ENCODE measurements at regions not wholly inside any gene's neighbourhood (a gene's known extent, or its start where the extent isn't known, plus 50 kb on each side); places are given as distances from the start of the nearest gene placed in this dataset.
"Not testable (repeated sequence)": the region's sequence is repeated elsewhere in the genome, so short reads cannot be mapped to it uniquely, and the experiment has no call there.

DNA sequence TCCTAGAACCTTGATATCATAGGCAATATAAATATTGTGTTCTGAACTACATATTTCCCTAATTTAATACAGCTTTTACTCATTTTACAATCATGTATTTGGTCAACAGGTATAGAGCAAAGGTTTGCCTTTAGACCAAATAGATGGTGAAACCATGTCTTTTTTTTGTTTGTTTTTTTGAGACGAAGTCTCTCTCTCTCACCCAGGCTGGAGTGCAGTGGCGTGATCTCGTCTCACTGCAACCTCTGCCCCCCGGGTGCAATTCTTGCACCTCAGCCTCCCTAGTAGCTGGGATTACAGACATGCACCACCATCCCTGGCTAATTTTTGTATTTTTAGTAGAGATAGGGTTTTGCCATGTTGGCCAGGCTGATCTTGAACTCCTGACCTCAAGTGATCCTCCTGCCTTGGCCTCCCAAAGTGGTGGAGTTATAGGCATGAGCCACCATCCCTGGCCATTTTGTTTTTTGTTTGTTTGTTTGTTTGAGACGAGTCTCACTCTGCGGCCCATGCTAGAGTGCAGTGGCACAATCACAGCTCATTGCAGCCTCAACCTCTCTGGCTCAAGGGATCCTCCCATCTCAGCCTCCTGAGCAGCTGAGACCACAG, 243.7 kb upstream of the FOXN3 start:
- DNase-seq (ENCODE audit: low read depth, low spot score): not testable (repeated sequence)

DNA sequence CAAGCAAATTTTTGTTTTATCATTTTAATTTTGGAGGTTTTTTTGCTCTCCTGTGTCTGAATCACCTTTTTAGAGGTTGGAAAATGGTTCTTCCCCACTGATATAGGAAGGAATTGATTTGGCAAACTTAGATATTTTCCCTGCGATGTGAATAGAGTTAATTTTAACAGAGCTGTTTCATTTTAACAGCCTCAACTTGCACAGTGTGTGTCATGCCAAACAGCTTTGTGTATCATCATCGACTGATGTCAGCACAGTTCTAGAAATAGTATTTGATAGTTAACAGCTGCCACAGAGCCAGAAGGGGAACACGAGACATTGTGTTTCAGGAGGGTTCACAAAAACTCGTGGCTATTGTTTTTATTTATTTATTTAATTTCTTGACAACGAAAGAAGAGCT, 243.1 kb upstream of the FOXN3 start:
- DNase-seq (ENCODE audit: low read depth, low spot score): no peak

DNA sequence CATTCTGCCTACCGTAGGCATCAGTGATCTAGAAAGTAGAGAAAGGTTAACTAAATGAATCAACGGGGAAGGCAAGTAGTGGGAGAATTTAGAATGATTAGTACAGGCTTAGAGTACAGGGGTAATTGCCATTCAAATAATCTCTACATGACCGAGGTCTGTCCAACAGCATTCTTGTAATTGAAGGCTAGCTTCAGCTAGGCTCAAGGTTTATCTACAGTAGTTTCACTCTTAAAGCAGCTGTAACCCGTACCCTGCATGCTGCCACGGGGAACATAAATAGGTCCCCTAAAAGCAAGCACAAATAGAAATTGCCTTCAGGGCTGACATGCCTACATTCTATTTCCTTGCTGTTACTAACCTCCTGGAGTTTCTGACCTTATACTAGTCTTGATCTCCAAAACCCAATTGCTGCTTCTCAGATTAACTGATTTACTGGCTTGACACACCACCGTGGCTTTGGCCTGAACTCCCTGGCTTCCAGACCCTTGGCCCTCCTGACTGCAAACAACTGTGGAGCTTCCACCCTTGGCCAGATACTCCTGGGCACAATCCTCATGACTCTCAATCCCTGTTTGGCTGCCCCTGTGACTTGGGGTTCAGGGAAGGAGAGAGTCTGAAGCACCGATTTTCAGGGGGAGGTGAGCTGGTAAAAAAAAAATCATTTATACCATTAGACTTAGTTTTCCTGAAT, 242.1 kb upstream of the FOXN3 start:
- no peak for DNase-seq (ENCODE audit: low read depth, low spot score)

DNA sequence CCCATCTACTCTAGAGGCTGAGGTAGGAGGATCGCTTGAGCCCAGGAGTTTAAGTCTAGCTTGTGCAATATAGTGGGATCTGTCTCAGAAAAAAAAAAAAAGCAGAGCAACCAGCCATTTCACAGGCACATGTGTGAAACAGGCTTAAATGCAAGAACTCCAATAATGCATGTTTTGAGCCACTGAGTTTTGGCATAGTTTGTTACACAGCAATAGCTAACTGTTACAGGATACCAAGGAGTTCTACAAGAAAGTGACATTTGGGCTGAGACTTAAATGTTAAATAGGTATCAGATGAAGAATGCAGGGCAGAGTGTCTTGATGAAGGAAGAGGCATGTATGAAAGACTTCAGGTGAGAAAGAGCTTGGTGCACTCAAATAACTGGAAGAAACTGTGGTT, 240.0 kb upstream of the FOXN3 start:
- DNase-seq (ENCODE audit: low read depth, low spot score): no peak

DNA sequence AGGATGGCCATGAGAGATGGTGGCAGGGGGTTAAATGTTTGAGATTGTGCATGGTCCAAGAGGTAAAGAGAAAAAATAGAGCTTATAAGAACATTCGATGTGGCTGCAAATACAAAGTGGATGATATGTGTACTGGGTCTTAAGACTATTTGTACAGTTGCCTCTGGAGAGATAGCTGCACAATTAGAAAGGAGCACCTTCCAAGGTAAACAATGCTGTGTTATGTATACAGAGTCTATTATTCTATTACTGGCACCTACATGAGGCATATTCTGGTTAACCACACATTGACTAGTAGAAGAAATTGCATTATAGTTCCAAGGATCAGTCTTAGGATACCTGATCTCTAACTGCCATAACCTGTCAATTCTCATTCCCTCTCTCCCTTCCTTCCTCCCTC, 238.0 kb upstream of the FOXN3 start:
- DNase-seq (ENCODE audit: low read depth, low spot score): no peak

DNA sequence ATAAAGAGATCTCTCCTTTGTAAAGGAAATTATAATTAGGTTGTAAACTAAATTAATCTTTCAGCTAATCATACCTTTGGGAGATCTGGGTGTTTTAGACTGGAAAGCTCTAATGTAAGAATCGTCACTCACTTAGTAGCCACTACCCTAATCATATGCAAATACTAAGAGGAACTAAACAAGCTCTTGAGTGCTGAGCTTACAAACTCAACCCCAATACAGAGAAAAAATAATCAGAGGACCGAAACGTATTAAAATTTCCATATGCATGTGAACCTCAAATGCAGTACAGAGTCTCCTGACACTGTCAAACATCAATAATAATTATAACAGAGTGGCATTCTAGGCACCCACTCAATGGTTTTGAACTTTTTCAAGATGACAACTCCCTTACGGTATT, 235.3 kb upstream of the FOXN3 start:
- no peak for DNase-seq (ENCODE audit: low read depth, low spot score)

DNA sequence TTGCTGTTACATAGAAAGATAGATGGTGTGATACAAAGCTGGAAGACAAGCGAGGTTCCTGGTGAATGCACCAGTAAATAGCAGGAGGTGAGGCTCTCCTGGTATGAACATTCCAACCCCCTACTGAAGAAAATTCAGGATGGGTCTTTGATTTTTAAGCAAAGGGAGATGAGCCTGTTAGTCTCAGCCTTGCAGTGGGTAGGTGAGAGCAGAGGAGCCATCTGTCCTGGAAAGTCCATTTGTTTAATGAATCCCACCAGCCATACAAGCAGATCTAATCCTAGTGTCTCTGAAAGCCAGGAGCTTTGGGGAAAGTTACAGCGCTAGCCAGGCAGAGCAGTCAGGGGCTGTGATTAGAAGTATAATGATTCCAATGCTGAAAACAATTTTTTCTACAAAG, 234.8 kb upstream of the FOXN3 start:
- no peak for DNase-seq (ENCODE audit: low read depth, low spot score)

DNA sequence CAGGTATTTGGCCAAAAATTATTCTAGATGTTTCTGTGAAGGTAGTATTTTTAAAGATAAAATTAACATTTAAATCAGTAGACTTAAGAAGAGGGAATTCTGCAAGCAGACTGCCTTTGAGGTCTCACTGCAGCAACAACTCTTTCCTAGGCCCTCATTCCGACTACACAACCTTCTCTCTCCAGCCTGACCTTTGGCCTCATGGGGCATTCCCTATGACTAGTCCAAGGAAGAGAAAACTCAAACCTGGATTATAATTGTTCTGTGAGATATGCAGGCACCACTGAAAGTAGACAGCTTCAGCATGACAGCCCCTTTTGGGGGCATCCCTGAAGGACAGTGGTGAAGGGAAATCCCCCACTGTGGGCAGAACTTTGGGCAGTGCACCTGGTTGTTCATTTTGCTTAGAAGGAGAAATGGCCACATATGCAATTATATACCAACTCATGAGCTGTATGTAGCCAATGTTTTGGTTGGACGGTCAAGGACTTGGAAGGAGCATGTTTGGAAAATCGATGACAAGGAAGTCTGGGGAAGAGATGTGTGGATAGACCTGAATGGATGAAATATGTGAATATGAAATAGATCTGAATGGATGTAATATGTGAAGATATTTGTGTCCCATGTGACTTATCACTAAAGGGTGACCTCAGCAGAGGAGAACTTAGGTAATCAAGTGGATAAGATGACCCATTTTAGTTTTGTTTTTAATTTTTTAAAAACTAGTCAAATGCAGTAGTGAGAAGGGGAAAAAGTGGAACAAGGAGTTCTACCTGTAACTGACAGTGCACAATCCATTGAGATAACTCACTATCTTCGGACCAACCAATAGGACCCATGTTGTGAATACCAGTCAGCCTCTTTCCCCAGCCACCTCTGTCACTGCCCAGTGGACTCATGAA, 233.3 kb upstream of the FOXN3 start:
- no peak for DNase-seq (ENCODE audit: low read depth, low spot score)

DNA sequence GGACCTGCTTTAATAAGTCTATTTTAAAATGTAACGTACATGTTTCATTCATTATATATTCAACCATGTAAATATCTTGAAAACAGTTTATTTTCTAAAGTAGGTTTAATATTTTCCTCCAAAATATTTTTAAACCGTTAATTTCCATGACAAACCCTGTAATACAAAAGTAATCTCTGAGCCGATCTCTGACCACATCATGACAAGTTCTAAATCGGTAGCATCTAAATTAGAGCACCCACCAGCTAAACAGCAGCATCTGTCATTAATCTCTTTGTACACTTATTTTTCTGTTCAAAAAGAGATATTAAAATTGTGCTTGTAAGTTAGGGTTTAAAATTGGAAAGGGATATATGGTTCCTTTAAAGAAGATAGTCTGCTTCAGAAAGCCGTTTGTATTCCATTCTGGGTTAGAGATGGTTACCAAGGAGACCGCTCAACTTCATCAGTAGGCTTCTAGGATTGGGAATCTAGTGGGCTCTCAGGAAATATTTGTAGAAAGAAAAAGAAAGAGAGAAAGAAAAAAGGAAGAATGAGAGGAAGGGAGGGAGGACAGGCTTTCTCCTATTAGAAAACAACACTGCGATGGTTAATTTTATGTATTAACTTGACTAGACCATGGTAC, 232.5 kb upstream of the FOXN3 start:
- DNase-seq (ENCODE audit: low read depth, low spot score): no peak

DNA sequence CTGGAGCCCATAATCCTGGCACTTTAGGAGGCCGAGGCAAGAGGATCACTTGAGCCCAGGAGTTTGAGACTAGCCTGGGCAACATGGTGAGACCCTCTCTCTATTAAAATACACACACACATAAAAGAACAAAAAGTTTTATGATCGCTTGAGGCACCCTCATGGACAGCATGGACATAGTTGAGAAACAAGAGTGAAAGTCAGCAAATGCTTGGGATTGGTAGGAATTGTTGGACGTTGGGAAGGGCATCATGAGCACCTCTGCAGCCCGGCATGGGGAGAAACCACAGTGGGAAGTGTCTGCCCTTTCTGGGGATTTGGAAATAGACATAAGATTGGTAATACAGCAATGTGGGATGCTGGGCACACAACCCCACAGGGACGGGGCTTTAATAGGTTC, 231.9 kb upstream of the FOXN3 start:
- no peak for DNase-seq (ENCODE audit: low read depth, low spot score)

DNA sequence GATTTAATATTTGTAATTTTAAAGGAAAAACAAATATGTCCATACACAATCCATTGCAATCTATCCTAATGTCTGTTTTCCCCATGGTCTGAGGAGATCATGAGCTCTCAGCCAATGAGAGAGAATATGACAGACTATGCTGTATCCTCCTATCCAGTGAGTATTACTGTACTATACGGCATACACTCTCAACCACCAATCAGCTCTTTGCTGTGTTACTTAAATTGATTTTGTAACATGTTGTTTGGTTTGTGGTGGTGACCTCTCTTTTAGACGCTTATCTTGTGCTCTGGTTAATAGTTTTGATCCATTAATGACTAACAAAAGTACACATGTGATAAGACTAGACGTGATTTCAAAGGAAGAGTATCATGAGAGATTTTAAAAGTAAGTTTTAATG, 231.5 kb upstream of the FOXN3 start:
- no peak for DNase-seq (ENCODE audit: low read depth, low spot score)

DNA sequence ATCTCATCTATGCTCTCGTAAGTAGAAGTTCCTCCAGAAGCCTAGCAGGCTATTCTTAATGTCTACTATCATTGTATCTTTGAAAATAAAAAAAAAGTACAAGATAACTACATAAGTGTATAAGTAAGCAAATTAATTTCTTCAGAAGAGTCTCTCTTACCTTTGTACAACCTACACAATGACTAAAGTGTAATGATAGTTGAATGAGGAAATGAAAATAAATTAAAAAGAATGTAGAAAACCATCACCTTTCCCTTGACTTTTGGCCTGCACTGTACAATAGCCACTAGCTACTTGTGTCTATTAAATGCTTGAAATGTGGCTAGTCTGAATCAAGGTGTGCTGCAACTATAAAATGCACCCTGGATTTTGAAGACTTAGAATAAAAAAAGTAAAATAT, 229.9 kb upstream of the FOXN3 start:
- no peak for DNase-seq (ENCODE audit: low read depth, low spot score)

DNA sequence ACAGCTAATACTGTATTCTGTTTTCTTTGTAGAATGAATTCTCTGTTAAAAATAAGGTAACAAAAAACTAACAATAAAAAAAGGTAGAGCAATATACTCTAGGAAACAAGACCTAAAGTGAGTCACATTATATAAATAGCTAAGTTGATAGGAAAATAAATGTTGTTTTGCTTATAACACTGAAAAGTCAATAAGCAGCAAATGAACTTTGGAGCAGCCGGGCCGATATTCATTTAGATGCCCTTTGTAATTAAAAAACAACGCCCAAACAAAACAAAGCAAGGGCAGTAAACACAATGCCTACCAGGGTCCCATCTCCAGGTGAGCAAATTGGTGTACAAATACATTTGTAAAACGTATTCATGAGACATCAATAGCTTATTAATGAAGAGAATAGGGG, 227.6 kb upstream of the FOXN3 start:
- DNase-seq (ENCODE audit: low read depth, low spot score): no peak

DNA sequence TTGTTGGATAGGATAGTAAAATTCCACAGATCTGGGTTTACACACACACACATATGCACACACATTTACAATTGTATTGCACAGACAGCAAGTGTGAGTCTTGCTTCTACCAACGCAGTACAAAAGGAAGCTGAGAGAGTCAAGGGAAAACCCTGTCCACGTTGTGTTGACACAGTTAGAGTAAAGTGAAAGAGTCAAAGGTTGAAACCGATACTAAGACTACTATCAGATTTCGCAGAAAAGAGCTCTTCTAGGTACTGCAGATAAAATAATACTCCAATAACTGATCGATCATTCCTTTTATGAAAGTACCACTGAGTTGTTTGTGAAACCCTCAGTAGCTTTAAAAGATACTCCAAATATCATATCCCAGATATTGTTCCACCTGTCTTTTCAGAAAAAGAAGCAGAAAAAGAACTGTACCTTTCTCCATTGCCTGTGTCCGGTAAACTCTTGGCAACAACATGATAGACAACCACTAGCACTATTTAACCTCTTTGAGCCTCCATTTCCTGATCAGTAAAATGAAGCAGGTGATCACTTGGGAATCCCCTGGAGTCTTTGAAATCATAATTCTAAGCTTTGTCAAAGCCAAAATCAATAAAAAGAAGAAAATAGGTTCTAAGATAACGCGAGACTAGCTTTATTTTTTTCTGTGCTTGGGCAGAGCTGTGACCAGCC, 224.6 kb upstream of the FOXN3 start:
- no peak for DNase-seq (ENCODE audit: low read depth, low spot score)

DNA sequence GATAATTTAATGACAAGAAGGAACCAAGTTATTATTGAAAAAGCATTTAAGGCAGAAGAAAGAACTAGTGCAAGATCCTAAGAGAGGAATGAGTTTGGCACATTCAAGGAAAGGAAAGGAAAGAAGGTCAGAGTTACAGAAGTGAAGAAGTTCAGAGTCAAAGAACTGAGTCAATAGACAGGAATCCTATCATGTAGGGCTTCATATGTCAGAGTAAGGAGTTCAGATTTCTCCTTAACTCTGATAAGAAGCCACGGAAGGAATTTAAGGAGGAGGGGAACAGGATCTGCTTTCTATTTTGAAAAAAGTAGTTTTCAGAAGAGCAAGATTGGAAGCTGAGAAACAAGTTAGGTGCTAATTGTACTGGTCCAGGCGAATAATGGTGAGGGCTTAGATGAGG, 223.1 kb upstream of the FOXN3 start:
- DNase-seq (ENCODE audit: low read depth, low spot score): no peak

DNA sequence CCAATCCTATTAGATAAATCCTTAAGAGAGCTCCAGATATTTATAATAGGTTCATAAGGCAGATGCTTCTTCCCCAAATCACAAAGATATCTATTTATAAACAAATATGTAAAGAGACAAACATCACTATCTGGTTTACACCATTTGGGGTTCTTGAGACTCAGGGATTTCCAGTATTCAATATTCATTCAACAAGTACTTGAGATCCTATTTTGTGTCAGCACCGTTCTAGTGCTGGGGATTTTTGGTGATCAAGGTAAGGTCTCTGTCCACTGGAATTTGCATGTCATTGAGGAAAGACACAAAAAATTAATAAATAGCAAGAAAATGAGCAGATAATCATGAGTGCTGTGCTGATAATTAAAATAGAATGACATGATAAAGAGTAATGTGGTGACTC, 222.7 kb upstream of the FOXN3 start:
- no peak for DNase-seq (ENCODE audit: low read depth, low spot score)

DNA sequence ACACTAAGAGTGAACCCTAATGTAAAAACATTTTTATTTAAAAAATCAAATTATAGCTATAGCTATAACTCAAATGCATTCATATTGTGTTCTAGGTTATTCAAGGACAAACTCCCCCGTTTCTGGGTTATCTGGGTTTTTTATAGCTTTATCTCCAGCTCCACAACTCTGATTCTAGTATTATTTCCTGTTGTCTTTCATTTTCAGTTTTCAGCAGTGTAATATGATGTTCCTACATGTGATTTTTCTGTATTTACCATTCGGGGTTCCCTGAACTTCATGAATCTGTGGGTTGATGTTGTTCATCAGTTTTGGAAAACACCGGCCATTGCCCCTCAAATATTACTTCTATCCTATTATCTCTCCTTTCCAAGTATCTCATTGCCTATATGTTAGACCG, 221.9 kb upstream of the FOXN3 start:
- no peak for DNase-seq (ENCODE audit: low read depth, low spot score)

DNA sequence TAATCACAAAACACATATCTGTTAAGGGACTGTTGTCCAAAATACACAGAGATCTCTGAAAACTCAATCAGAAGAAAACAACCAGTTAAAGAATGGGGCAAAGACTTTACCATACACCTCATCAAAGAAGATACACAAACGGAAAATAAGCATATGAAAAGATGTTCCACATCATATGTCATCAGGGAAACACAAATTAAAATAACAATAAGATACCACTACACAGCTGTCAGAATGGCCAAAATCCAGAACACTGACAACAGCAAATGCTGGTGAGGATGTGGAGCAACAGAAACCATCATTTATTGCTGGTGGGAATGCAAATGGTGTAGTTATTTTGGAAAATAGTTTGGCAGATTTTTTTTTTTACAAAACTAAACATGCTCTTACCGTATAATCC, 220.5 kb upstream of the FOXN3 start:
- DNase-seq (ENCODE audit: low read depth, low spot score): no peak

DNA sequence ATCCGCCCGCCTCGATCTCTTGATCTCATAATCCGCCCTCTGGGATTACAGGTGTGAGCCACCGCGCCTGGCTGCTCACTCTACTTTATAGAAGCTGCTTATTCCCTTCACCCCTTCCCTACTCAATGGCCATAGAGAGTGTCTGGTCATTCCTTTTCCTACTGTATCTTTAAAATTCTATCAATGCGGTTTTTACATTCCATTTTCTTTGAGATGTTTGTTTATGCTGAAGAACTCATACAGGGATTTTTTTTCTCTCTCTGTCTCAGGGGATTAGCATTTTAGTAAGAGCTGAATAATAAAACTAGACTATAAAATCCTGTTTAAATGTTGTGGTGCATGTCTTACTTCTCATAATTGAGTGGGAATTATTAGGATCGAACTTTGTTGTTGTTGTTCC, 218.6 kb upstream of the FOXN3 start:
- DNase-seq (ENCODE audit: low read depth, low spot score): no peak

DNA sequence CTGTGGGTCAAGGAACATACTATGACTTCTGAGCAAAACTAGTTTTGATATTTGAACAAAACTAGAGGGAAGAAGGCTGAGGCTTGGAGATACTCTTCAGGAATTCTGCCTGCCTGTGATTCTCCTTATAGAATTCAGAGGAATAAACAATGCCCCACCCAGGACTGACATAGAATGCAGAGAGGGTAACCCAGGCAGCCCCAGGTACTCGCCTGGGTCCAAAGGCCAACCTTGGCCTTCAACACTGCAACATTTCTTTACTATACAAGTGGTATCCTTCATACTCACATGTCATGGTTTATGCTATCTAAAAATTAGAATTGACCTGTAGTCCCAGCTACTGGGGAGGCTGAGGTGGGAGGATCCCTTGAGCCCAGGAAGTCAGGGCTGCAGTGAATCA, 217.0 kb upstream of the FOXN3 start:
- DNase-seq (ENCODE audit: low read depth, low spot score): no peak

DNA sequence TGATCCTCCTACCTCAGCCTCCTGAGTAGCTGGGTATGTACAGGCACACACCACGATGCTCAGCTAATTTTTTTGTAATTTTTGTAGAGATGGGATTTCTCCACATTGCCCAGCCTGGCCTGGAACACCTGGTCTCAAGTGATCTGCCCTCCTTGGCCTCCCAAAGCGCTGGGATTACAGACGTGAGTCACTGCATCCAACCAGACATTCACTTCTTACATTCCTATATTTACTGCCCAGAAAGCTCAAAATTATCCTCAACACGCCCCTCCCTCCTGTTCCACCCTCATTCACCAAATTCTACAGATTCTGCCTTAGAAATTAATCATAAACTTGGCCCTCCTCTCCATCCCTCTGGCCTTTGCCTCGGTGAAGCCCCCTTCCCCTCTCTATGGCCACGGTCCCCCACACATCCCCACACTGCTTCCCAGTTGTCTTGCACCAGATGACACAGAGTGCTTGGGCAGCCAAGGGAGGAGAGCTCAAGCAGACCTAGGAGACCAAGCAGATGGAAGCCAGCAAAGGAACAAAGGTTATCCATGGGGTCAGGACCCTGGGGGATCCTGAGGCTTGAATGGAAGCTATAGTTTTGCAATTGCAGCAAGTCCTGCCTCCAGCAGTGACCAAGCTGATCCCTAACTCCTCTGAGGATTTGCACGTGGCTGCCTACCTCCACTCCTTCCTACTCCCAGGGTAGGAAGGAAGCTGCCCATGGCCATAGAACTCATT, 213.2 kb upstream of the FOXN3 start:
- peak; percentile 50 for DNase-seq (ENCODE audit: low read depth, low spot score)
